Parathyroid adenoma (tissue), 2 donors: ENCODE measurements at regions not wholly inside any gene's neighbourhood (a gene's known extent, or its start where the extent isn't known, plus 50 kb on each side); places are given as distances from the start of the nearest gene placed in this dataset.

Experiments
- H2AFZ ChIP-seq: fragments of 300-600 bp; sonication (generic); one replicate; pipeline ENCODE4 v1.7.0; 2017; ENCODE audit warnings: antibody characterized with exemption, mild to moderate bottlenecking
- H3K27ac ChIP-seq: fragments of 300-600 bp; sonication (generic); one replicate; pipeline ENCODE4 v1.7.0; 2017
- H3K27me3 ChIP-seq: fragments of 300-600 bp; sonication (generic); one replicate; pipeline ENCODE4 v1.7.0; 2017; ENCODE audit warnings: low read length; ENCODE audit not compliant: control insufficient read depth, insufficient read depth
- H3K36me3 ChIP-seq: fragments of 300-600 bp; sonication (generic); one replicate; pipeline ENCODE4 v1.7.0; 2017; ENCODE audit warnings: low read length; ENCODE audit not compliant: control insufficient read depth, insufficient read depth
- H3K4me1 ChIP-seq: fragments of 300-600 bp; sonication (generic); one replicate; pipeline ENCODE4 v1.7.0; 2017; ENCODE audit warnings: control low read depth
- H3K4me2 ChIP-seq: fragments of 300-600 bp; sonication (generic); one replicate; pipeline ENCODE4 v1.7.0; 2017; ENCODE audit warnings: low read length
- H3K4me3 ChIP-seq: fragments of 300-600 bp; sonication (generic); one replicate; pipeline ENCODE4 v1.7.0; 2017; ENCODE audit warnings: low read depth, low read length
- H3K79me2 ChIP-seq: fragments of 300-600 bp; sonication (generic); one replicate; pipeline ENCODE4 v1.7.0; 2017; ENCODE audit warnings: control low read depth
- H3K9ac ChIP-seq: fragments of 300-600 bp; sonication (generic); one replicate; pipeline ENCODE4 v1.7.0; 2017; ENCODE audit warnings: mild to moderate bottlenecking
- H3K9me3 ChIP-seq: fragments of 300-600 bp; sonication (generic); one replicate; pipeline ENCODE4 v1.7.0; 2017; ENCODE audit warnings: low read length; ENCODE audit not compliant: control insufficient read depth
- TF ChIP-seq, protein P1 (sequence below): fragments of 300-600 bp; sonication (generic); IDR thresholded peaks from one replicate; pipeline ENCODE4 v1.7.0; 2017; ENCODE audit warnings: antibody characterized with exemption, mild to moderate bottlenecking
- donor health status: primary hyperparathyroidism.

DNA sequence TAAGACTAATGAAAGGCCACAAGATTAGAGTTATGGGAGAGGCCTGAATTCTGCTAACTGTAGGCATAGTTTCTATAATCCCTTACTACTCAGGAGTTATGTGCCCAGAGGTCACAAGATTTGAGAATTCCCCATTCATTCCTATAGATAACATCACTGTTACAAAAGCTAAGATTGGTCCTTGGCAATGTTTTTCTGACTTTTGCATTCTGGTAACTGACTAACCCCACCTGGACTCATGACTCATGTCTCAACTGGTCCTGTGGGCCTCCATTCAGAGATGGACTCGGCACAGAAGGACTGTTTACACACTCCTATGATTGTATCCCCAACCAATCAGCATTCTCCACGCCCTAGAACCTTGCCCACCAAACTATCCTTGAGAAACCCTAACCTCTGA, 249.0 kb upstream of the ZP4 start:
- H3K27ac ChIP-seq = no peak overlapping the region
- no peak overlapping the region for H2AFZ ChIP-seq
- TF ChIP-seq, protein P1, sequence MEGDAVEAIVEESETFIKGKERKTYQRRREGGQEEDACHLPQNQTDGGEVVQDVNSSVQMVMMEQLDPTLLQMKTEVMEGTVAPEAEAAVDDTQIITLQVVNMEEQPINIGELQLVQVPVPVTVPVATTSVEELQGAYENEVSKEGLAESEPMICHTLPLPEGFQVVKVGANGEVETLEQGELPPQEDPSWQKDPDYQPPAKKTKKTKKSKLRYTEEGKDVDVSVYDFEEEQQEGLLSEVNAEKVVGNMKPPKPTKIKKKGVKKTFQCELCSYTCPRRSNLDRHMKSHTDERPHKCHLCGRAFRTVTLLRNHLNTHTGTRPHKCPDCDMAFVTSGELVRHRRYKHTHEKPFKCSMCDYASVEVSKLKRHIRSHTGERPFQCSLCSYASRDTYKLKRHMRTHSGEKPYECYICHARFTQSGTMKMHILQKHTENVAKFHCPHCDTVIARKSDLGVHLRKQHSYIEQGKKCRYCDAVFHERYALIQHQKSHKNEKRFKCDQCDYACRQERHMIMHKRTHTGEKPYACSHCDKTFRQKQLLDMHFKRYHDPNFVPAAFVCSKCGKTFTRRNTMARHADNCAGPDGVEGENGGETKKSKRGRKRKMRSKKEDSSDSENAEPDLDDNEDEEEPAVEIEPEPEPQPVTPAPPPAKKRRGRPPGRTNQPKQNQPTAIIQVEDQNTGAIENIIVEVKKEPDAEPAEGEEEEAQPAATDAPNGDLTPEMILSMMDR = no peak
- no peaks in the 10 kb centered on the region for H3K79me2 ChIP-seq
- H3K36me3 ChIP-seq = no peaks in the 10 kb centered on the region
- no peak overlapping the region for H3K4me3 ChIP-seq
- H3K9ac ChIP-seq = no peak overlapping the region
- no peaks in the 10 kb centered on the region for H3K27me3 ChIP-seq
- H3K4me1 ChIP-seq = no peaks in the 10 kb centered on the region
- no peak overlapping the region for H3K4me2 ChIP-seq
- no peaks in the 10 kb centered on the region for H3K9me3 ChIP-seq

- no peak overlapping the region for H3K9ac ChIP-seq
- no peaks in the 10 kb centered on the region for H3K4me1 ChIP-seq
- H3K4me2 ChIP-seq = no peak overlapping the region
- no peaks in the 10 kb centered on the region for H3K36me3 ChIP-seq
- H3K9me3 ChIP-seq = no peaks in the 10 kb centered on the region
- no peaks in the 10 kb centered on the region for H3K27me3 ChIP-seq
- H3K27ac ChIP-seq = no peak overlapping the region
- no peak overlapping the region for H2AFZ ChIP-seq
- TF ChIP-seq, protein P1 = no peak
- H3K79me2 ChIP-seq = no peaks in the 10 kb centered on the region
- H3K4me3 ChIP-seq = no peak overlapping the region
These were observed 247.4 kb upstream of the ZP4 start for GRCh38 chr1:238138059-238138626.

DNA sequence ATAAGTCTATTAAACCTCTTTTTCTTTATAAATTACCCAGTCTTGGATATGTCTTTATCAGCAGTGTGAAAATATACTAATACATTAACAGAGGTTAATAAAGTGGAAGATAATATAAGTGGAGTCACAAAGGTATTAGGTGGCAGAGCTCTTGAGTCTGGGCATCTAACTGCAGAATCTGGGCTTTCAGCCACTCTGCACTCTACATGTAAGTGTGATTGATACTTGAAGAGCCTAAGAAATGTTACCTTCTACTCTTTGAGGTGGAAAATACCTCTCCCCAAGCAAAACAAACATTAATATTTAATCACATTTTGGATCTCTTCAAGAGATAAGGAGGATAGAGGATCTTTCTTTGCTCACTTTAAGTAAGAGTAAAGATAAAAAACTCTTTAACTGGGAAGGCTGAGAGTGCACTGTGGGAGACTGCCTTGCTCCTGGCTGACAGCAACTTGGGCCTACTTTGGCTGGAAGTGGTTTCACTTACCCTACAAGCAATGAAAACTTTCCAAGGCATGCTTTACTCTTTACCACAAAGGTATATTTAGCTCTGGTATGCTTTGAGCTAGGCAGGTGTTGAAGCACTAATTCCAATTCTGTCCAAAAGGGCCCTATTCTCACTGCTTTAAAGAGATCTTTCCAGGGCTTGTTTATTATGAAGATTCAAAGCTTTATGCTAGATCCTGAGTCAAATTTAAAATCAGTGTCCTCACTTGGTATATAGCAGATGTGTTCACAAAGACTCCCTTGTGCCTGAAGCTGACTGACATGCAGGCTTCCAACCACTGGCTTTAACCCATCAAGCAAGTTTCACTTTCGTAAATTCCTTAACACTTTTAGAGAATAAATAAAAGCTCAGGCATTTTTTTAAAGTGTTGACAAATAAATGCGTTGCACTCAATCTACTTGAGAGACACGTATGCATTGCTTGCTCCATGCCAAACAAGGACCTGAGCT, 245.3 kb upstream of the ZP4 start:
- H3K27ac ChIP-seq = no peak overlapping the region
- TF ChIP-seq, protein P1 = no peak
- H3K36me3 ChIP-seq = no peaks in the 10 kb centered on the region
- H3K4me1 ChIP-seq = no peaks in the 10 kb centered on the region
- no peak overlapping the region for H3K4me2 ChIP-seq
- no peaks in the 10 kb centered on the region for H3K9me3 ChIP-seq
- no peak overlapping the region for H2AFZ ChIP-seq
- no peak overlapping the region for H3K4me3 ChIP-seq
- H3K79me2 ChIP-seq = no peaks in the 10 kb centered on the region
- H3K9ac ChIP-seq = no peak overlapping the region
- H3K27me3 ChIP-seq = no peaks in the 10 kb centered on the region

- H3K4me1 ChIP-seq = no peaks in the 10 kb centered on the region
- H3K9ac ChIP-seq = no peak overlapping the region
- H3K9me3 ChIP-seq = no peaks in the 10 kb centered on the region
- no peaks in the 10 kb centered on the region for H3K36me3 ChIP-seq
- H2AFZ ChIP-seq = no peak overlapping the region
- H3K79me2 ChIP-seq = no peaks in the 10 kb centered on the region
- H3K4me2 ChIP-seq = no peak overlapping the region
- TF ChIP-seq, protein P1 = no peak
- H3K27me3 ChIP-seq = no peaks in the 10 kb centered on the region
- no peak overlapping the region for H3K27ac ChIP-seq
- H3K4me3 ChIP-seq = no peak overlapping the region
These were observed 239.0 kb upstream of the ZP4 start for GRCh38 chr1:238129677-238130076.
